ENCODE measurements at regions not wholly inside any gene's neighbourhood (a gene's known extent, or its start where the extent isn't known, plus 50 kb on each side); places are given as distances from the start of the nearest gene placed in this dataset.
"Not testable (repeated sequence)": the region's sequence is repeated elsewhere in the genome, so short reads cannot be mapped to it uniquely, and the experiment has no call there.

DNA sequence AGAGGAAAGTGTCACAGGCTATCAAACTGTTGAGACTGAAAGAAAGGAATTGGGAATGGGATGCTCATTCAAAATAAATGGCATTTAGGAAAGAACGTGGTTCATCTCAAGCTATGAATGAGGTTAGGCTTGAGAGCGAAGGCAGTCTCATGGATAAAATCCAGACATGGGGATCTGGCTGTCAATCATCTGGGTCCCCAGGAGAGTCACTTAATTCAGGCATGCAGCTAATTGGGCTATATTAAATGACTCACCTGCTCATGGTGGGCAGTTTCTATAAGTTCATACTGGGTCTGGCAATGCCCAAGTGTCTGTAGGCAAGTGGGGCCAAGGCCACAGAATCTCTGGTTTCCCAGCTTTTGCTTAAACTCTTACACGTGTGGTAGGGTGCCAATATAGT is 286.5 kb upstream of the SEMA6A start:
- WGBS, 2 donors (ENCODE audit: low coverage in 1 of 2): 100% methylated on average over 2 of the region's 3 CpGs
- no peaks in the 10 kb centered on the region for H3K4me1 ChIP-seq

DNA sequence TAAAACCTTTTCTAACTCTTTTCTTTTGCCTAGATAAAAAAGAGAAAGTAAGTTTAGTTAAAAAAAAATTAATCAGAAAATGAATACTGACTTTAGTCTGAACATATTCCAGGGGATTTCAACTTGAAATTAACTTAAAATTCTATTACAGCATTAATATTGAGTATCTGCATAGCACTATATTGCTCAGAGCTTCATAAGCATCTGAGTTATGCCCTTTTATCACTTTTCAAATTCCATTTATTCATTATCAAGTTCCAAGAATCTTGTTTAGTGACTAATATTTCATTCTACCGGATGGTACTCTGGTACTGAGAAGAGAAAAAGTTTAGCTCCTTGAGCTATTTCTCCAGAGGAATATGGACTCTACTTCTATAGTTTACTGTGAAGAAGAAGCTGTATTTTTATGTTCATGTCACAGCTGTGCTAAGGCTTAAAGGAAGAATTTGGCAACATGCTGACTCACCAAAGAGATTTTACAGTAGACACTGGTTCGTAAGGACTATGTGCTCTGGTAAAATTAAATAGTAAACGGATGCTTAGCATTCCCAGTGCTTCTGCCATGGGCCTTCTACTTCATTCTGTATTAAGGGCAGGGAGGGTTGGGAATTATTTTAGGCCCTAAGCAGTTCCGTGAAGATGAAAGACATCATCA is 285.2 kb upstream of the SEMA6A start:
- ATAC-seq: no peak
- Histone ChIP-seq H3K4me1 (no peaks in the 10 kb centered on the region), H3K27ac (no peak overlapping the region), H3K27me3 (no peaks in the 10 kb centered on the region), H3K4me3 (no peak overlapping the region), H3K9me3 (no peaks in the 10 kb centered on the region), H3K36me3 (no peaks in the 10 kb centered on the region)
- 62 to 71% methylated on average over 3 to 4 of the region's 4 CpGs for WGBS, 2 donors (ENCODE audit: low coverage in 1 of 2)
- no peak for TF ChIP-seq POLR2A (IDR thresholded peaks at IDR 0.05)
- no peak for TF ChIP-seq EP300 (IDR thresholded peaks at IDR 0.05)
- TF ChIP-seq POLR2AphosphoS5 (IDR thresholded peaks at IDR 0.05): no peak
- TF ChIP-seq, protein P1, sequence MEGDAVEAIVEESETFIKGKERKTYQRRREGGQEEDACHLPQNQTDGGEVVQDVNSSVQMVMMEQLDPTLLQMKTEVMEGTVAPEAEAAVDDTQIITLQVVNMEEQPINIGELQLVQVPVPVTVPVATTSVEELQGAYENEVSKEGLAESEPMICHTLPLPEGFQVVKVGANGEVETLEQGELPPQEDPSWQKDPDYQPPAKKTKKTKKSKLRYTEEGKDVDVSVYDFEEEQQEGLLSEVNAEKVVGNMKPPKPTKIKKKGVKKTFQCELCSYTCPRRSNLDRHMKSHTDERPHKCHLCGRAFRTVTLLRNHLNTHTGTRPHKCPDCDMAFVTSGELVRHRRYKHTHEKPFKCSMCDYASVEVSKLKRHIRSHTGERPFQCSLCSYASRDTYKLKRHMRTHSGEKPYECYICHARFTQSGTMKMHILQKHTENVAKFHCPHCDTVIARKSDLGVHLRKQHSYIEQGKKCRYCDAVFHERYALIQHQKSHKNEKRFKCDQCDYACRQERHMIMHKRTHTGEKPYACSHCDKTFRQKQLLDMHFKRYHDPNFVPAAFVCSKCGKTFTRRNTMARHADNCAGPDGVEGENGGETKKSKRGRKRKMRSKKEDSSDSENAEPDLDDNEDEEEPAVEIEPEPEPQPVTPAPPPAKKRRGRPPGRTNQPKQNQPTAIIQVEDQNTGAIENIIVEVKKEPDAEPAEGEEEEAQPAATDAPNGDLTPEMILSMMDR (IDR thresholded peaks at IDR 0.05): no peak

More for the DNA sequence above, 286.5 kb upstream of the SEMA6A start:
- H3K27ac ChIP-seq: no peak overlapping the region
- ATAC-seq: no peak
- TF ChIP-seq EP300 (IDR thresholded peaks at IDR 0.05): no peak
- TF ChIP-seq, protein P1 (IDR thresholded peaks at IDR 0.05): no peak
- no peak for TF ChIP-seq POLR2A (IDR thresholded peaks at IDR 0.05)
- no peak for TF ChIP-seq POLR2AphosphoS5 (IDR thresholded peaks at IDR 0.05)
- no peaks in the 10 kb centered on the region for H3K27me3 ChIP-seq
- no peaks in the 10 kb centered on the region for H3K36me3 ChIP-seq
- H3K4me3 ChIP-seq: no peak overlapping the region
- no peaks in the 10 kb centered on the region for H3K9me3 ChIP-seq

DNA sequence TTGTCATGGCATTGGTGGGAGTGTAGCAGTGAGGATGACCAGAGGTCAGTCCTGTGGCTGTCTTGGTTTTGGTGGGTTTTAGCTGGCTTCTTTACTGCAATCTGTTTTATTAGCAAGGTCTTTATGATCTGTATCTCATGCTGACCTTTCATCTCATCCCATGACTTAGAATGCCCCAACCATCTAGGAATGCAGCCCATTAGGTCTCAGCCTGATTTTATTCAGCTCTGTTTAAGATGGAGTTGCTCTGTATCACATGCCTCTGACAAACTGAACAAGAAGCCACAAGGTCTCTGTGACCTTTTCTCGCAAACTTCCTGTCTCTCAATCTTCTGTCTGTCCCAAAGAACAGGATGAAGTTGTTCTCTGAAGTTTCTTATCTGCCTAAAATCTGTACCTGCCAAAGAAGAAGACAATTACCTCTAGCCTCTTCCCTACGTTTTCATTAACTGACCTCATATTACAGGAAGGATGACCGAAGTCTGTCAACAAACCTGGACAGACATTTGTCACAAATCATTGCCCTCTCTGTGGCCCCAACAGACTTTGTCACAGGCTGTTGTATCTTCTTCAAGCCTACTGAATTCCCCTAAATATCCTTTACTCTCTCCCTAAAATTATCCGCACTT is 284.2 kb upstream of the SEMA6A start:
- no peaks in the 10 kb centered on the region for H3K4me1 ChIP-seq
- H3K4me3 ChIP-seq: no peak overlapping the region
- ATAC-seq: no peak
- H3K36me3 ChIP-seq: no peaks in the 10 kb centered on the region
- H3K9me3 ChIP-seq: no peaks in the 10 kb centered on the region
- no peaks in the 10 kb centered on the region for H3K27me3 ChIP-seq
- 90 to 93% methylated on average over 2 to 4 of the region's 4 CpGs for WGBS, 2 donors (ENCODE audit: low coverage in 1 of 2)
- H3K27ac ChIP-seq: no peak overlapping the region
- TF ChIP-seq POLR2AphosphoS5 (IDR thresholded peaks at IDR 0.05) (no peak), POLR2A (IDR thresholded peaks at IDR 0.05) (no peak), EP300 (IDR thresholded peaks at IDR 0.05) (no peak)
- TF ChIP-seq, protein P1 (IDR thresholded peaks at IDR 0.05): no peak

DNA sequence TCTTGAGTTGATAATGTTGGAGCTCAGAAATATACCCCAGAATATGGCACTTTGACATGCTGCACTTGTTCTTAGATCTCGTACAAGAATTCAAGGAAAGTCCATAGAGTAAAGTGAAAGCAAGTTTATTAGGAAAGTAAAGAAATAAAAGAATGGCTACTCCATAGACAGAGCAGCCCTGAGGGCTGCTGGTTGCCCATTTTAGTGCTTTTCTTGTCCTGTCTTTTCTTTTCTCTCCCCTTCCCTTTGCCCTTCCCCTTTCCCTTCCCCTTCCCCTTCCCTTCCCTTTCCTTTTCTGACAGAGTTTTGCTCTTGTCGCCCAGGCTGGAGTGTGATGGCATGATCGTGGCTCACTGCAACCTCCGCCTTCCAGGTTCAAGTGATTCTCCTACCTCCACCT is 283.4 kb upstream of the SEMA6A start:
- not testable (repeated sequence) for H3K27me3 ChIP-seq, H3K4me1 ChIP-seq, H3K9me3 ChIP-seq, H3K36me3 ChIP-seq, H3K27ac ChIP-seq, H3K4me3 ChIP-seq, ATAC-seq
- WGBS, 2 donors (ENCODE audit: low coverage in 1 of 2): 86 to 90% methylated on average over 4 of the region's 4 CpGs

DNA sequence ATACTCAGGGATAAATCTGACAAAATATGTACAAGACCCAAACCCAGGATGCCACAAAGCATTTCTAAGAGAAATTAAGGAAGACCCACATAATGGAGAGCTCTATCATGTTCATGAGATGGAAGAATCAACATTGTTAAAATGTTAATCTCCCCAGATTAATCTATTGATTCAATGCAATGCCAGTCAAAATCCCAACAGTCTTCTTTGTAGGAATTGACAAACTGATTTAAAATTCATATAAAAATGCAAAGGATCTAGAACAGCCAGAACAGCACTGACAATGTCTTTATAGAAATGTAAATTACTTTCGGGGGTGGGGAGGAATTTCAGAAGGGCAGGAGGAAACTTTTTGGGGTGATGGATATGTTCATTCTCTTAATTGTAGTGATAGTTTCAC is 281.6 kb upstream of the SEMA6A start:
- TF ChIP-seq, protein P1 (IDR thresholded peaks at IDR 0.05): no peak
- no peak for TF ChIP-seq POLR2A (IDR thresholded peaks at IDR 0.05)
- no peak for TF ChIP-seq EP300 (IDR thresholded peaks at IDR 0.05)
- no peak overlapping the region for H3K27ac ChIP-seq
- no peak overlapping the region for H3K4me3 ChIP-seq
- no peaks in the 10 kb centered on the region for H3K4me1 ChIP-seq
- WGBS, 2 donors (ENCODE audit: low coverage in 1 of 2): 57 to 93% methylated on average over 1 of the region's 1 CpG
- ATAC-seq: no peak
- H3K9me3 ChIP-seq: no peaks in the 10 kb centered on the region
- no peaks in the 10 kb centered on the region for H3K36me3 ChIP-seq
- no peaks in the 10 kb centered on the region for H3K27me3 ChIP-seq
